Neuron (in vitro differentiated cells): ENCODE measurements at regions not wholly inside any gene's neighbourhood (a gene's known extent, or its start where the extent isn't known, plus 50 kb on each side); places are given as distances from the start of the nearest gene placed in this dataset.

ENCODE experiments used
- H2AFZ ChIP-seq: one replicate; pipeline ENCODE4 v1.6.1; 2013; ENCODE audit warnings: low read depth, mild to moderate bottlenecking, inconsistent platforms, low read length, moderate library complexity
- H3K27me3 ChIP-seq: one replicate; pipeline ENCODE4 v1.6.1; 2013; ENCODE audit warnings: low read length; ENCODE audit not compliant: insufficient read depth
- H3K36me3 ChIP-seq: one replicate; pipeline ENCODE4 v1.6.1; 2013; ENCODE audit warnings: low read length; ENCODE audit not compliant: insufficient read depth
- H3K4me1 ChIP-seq: one replicate; pipeline ENCODE4 v1.6.1; 2013; ENCODE audit warnings: low read length; ENCODE audit not compliant: insufficient read depth
- H3K4me3 ChIP-seq: 2 replicates; pipeline ENCODE4 v1.5.1; 2013; ENCODE audit warnings: mild to moderate bottlenecking, low read length, moderate library complexity
- H3K9me3 ChIP-seq: one replicate; pipeline ENCODE4 v1.6.1; 2013; ENCODE audit warnings: low read length

- no peaks in the 10 kb centered on the region for H3K9me3 ChIP-seq
- H3K36me3 ChIP-seq: no peaks in the 10 kb centered on the region
- H3K4me1 ChIP-seq: no peaks in the 10 kb centered on the region
- H3K4me3 ChIP-seq: no peak overlapping the region
- H2AFZ ChIP-seq: no peak overlapping the region
- no peaks in the 10 kb centered on the region for H3K27me3 ChIP-seq
Measured at GRCh38 chr1:14313731-14314431, 284.6 kb upstream of the KAZN start.

DNA sequence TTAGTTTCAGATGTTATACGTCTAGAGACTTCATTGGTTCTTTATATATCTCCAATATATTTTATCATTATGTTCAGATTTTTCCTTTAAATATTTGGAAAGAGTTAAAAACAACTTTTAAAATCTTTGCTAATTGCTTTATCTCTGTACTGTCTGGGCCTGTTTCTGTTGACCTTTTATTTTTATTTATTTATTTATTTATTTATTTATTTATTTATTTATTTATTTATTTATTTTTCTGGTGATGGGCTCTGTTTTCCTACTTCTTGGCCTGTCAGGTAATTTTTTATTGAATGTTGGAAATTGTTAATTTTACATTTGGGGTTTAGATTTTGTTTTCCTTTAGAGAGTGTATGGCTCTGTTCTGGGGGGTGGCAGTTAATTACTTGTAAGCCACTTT is 279.7 kb upstream of the KAZN start:
- no peaks in the 10 kb centered on the region for H3K36me3 ChIP-seq

GRCh38 chr1:14320518-14320917 is 278.0 kb upstream of the KAZN start:
- Histone ChIP-seq H3K4me1 (no peaks in the 10 kb centered on the region), H3K27me3 (no peaks in the 10 kb centered on the region), H3K9me3 (no peaks in the 10 kb centered on the region), H3K36me3 (no peaks in the 10 kb centered on the region), H3K4me3 (no peak overlapping the region), H2AFZ (no peak overlapping the region)

More for the DNA sequence above, 279.7 kb upstream of the KAZN start:
- no peak overlapping the region for H3K4me3 ChIP-seq
- no peaks in the 10 kb centered on the region for H3K4me1 ChIP-seq
- no peaks in the 10 kb centered on the region for H3K9me3 ChIP-seq
- H3K27me3 ChIP-seq: no peaks in the 10 kb centered on the region
- no peak overlapping the region for H2AFZ ChIP-seq

GRCh38 chr1:14320986-14321385 is 277.5 kb upstream of the KAZN start:
- Histone ChIP-seq H3K9me3 (no peaks in the 10 kb centered on the region), H3K4me1 (no peaks in the 10 kb centered on the region), H3K4me3 (no peak overlapping the region), H3K36me3 (no peaks in the 10 kb centered on the region), H2AFZ (no peak overlapping the region), H3K27me3 (no peaks in the 10 kb centered on the region)

DNA sequence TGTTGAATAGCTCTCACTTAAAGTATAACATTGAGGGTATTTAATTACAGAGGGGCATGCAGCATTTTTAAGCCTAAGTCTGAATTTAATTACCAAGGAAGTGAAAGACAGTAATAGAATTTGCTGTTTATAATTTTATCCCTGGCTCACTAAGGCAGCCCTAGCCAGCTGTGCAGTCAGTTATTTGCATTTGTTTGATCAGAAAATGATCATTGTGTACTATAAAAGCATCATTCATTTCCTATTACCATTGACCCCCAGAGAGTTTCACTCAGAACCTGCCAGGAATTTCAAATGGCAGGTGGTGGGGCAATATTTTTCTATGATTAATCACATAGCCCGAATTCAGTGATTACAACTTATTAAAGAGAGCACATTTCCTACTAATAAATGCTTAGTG is 277.1 kb upstream of the KAZN start:
- no peaks in the 10 kb centered on the region for H3K9me3 ChIP-seq
- no peaks in the 10 kb centered on the region for H3K27me3 ChIP-seq

DNA sequence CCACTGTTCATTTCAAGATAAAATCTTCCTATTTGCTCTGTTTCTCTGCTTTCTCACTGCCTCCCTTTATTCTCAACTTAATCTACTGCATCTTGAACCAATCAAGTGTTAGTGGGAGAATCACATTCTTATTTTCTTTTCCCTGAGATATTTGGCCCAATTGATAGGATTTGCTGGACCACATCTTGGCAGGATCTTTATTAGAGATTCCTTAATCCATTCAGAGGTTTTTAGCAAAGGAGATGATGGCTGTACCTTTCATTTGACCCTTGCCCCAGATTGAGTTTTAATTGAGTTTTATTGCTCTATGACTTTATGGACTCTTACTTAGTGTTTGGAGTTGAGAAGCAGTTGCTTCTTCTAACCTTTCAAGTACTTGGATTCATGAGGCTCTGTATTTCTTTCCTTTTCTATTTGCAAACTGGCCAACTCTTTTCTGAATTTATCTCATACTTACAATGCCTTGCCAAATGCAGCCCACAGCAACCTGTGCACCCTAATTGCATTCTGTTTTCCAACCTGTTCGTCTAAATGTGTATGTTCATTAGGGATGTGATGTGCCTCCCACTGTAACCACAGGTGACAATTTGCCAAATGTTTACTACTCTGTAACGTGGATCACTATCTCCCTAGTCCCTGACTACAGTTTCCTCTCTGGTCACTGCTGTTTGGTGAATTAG is 274.8 kb upstream of the KAZN start:
- Histone ChIP-seq H3K4me3 (no peak overlapping the region), H3K4me1 (no peaks in the 10 kb centered on the region), H3K9me3 (no peaks in the 10 kb centered on the region), H3K27me3 (no peaks in the 10 kb centered on the region), H3K36me3 (no peaks in the 10 kb centered on the region), H2AFZ (no peak overlapping the region)

More for the DNA sequence above, 277.1 kb upstream of the KAZN start:
- Histone ChIP-seq H2AFZ (no peak overlapping the region), H3K4me1 (no peaks in the 10 kb centered on the region), H3K4me3 (no peak overlapping the region), H3K36me3 (no peaks in the 10 kb centered on the region)

GRCh38 chr1:14324248-14324630 is 274.2 kb upstream of the KAZN start:
- Histone ChIP-seq H3K4me1 (no peaks in the 10 kb centered on the region), H3K4me3 (no peak overlapping the region), H2AFZ (no peak overlapping the region), H3K36me3 (no peaks in the 10 kb centered on the region), H3K27me3 (no peaks in the 10 kb centered on the region), H3K9me3 (no peaks in the 10 kb centered on the region)

DNA sequence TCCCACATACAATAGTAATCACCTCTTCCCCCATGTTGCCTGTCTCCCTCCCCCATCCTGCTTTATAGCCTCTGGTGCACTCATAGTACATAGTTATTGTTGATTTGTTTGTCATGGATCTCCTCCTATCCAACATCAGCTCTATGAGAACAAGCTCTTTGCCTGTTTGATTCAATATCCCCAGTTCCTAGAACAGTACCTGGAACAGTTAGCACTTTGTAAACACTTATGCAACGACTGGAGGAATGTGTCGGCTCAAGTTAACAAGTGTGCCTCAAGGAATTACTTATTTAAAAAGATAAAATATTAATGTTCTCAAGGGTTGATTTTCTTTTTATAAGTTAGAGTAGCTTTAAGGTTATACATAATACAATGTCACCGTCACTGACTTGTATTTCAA is 271.6 kb upstream of the KAZN start:
- H2AFZ ChIP-seq: no peak overlapping the region
- H3K36me3 ChIP-seq: no peaks in the 10 kb centered on the region
- no peaks in the 10 kb centered on the region for H3K4me1 ChIP-seq
- H3K4me3 ChIP-seq: no peak overlapping the region
- peaks cover 4% of the 10 kb centered on the region for H3K9me3 ChIP-seq
- H3K27me3 ChIP-seq: no peaks in the 10 kb centered on the region

- H3K4me3 ChIP-seq: no peak overlapping the region
- no peaks in the 10 kb centered on the region for H3K36me3 ChIP-seq
- H3K4me1 ChIP-seq: no peaks in the 10 kb centered on the region
- H3K9me3 ChIP-seq: peaks cover 4% of the 10 kb centered on the region
- H2AFZ ChIP-seq: no peak overlapping the region
- no peaks in the 10 kb centered on the region for H3K27me3 ChIP-seq
Measured at GRCh38 chr1:14328685-14329084, 269.8 kb upstream of the KAZN start.

DNA sequence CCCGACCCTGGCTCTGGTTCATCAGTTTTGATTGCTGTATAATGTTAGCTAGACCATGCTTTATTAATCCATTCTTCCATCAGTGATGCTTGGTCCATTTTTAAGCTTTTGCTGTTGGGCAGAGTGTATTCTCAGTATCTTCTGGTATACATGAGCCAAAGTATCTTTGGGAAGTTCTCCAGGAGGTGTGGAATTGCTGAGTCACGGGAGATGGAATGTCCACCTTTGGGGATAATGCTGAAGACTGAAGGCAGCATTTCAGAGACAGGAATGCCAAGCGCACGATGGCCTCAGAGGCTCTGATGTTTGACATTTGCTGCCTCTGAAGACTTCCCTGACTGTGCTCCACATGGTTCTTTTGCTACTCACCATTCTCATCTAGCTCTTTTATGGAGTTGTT is 266.3 kb upstream of the KAZN start:
- Histone ChIP-seq H3K9me3 (peaks cover 4% of the 10 kb centered on the region), H3K4me3 (no peak overlapping the region), H3K27me3 (no peaks in the 10 kb centered on the region), H3K4me1 (no peaks in the 10 kb centered on the region), H3K36me3 (no peaks in the 10 kb centered on the region), H2AFZ (no peak overlapping the region)

DNA sequence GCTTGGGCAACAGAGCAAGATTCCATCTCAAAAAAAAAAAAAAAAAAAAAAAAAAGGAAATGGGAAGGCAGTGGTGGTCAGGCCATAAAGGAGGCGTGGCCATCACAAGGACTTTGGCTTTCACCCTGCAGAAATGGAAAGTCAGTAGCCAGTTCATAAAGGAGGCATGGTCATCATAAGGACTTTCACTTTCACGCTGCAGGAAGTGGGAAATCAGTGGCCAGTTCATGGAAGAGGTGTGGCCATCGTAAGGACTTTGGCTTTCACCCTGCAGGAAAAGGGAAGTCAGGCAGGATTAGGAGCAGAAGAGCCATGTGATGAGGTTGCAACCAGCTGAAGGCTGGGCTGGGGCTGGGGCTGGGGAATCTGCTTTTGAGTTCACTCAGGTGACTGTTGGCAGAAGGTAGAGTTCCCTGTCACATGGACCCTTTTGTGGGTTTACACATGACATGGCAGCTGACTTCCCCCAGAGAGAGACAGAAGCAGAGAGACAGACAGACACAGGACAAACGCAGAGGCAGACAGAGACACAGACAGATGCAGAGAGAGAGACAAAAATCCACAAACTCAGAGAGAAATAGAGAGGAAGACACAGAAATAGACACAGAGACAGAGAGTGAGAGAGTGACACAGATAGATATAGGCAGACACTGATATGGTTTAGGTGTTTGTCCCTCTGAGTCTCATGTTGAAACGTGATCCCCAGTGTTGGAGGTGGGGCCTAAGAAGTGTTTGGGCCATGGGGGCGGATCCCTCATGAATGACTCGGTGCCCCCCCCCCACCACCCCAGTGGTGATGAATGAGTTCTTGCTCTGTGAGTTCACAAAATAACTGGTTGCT is 263.9 kb upstream of the KAZN start:
- no peaks in the 10 kb centered on the region for H3K4me1 ChIP-seq
- no peaks in the 10 kb centered on the region for H3K27me3 ChIP-seq
- H2AFZ ChIP-seq: no peak overlapping the region
- H3K4me3 ChIP-seq: no peak overlapping the region
- H3K36me3 ChIP-seq: no peaks in the 10 kb centered on the region
- H3K9me3 ChIP-seq: peaks cover 4% of the 10 kb centered on the region

DNA sequence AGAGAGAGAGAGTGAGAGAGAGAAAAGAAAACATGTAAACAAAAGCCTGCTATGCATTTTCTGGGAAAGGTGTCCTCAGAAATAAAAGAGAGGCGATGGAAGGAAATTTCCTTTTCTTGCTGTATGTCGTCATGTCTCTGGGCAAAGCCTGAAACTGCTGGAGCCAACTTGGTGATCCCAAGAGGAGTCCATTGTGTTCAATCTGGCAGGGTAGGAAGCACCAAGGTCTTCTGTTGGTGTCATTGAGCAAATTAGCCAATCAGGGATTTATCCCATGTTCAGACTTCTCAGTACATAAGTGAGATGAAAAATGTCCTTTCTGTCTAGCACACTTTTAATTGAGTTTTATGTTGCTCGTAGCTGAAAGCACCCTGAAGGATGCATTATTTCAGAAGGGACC is 260.0 kb upstream of the KAZN start:
- Histone ChIP-seq H2AFZ (no peak overlapping the region), H3K36me3 (no peaks in the 10 kb centered on the region), H3K4me3 (no peak overlapping the region), H3K27me3 (no peaks in the 10 kb centered on the region), H3K9me3 (no peaks in the 10 kb centered on the region), H3K4me1 (no peaks in the 10 kb centered on the region)

- H3K4me3 ChIP-seq: no peak overlapping the region
- no peaks in the 10 kb centered on the region for H3K27me3 ChIP-seq
- H3K4me1 ChIP-seq: no peaks in the 10 kb centered on the region
- H3K36me3 ChIP-seq: no peaks in the 10 kb centered on the region
- H3K9me3 ChIP-seq: no peaks in the 10 kb centered on the region
- H2AFZ ChIP-seq: no peak overlapping the region
Measured at GRCh38 chr1:14339288-14339687, 259.2 kb upstream of the KAZN start.
